ENCODE measurements at regions not wholly inside any gene's neighbourhood (a gene's known extent, or its start where the extent isn't known, plus 50 kb on each side); places are given as distances from the start of the nearest gene placed in this dataset.

DNA sequence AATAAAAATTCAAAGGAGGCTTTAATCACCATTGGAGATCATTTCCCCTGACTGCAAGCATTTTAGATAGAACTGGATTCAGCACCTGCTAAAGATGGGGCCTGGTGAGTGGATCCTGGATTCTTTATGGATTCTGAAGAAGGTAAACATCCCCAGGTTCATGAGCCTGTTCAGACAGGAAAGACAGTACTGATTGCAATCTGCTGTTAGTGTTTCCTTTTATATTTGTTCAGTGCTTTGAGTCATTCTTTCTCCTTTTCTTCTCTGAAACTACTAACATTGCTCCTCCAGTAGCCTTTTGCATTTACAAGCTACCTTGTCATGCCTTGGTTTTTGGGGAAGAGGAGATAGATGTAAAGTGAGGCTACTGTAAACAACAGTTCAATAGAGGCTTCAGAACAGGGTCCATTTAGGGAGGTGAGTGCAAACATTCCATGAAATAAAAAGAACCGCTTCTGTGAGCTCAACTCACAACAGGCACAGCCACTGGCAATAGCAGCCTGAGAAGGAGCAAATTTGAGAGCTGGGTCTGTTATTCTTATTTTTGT, 66.4 kb upstream of the PRL start:
- TF ChIP-seq, protein P1, sequence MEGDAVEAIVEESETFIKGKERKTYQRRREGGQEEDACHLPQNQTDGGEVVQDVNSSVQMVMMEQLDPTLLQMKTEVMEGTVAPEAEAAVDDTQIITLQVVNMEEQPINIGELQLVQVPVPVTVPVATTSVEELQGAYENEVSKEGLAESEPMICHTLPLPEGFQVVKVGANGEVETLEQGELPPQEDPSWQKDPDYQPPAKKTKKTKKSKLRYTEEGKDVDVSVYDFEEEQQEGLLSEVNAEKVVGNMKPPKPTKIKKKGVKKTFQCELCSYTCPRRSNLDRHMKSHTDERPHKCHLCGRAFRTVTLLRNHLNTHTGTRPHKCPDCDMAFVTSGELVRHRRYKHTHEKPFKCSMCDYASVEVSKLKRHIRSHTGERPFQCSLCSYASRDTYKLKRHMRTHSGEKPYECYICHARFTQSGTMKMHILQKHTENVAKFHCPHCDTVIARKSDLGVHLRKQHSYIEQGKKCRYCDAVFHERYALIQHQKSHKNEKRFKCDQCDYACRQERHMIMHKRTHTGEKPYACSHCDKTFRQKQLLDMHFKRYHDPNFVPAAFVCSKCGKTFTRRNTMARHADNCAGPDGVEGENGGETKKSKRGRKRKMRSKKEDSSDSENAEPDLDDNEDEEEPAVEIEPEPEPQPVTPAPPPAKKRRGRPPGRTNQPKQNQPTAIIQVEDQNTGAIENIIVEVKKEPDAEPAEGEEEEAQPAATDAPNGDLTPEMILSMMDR (IDR thresholded peaks at IDR 0.05) = no peak
- TF ChIP-seq POLR2A (IDR thresholded peaks at IDR 0.05) = no peak
